H9 (cell line): ENCODE measurements at regions not wholly inside any gene's neighbourhood (a gene's known extent, or its start where the extent isn't known, plus 50 kb on each side); places are given as distances from the start of the nearest gene placed in this dataset.

Experiments used
- DNase-seq: peaks from one replicate; pipeline ENCODE4 v3.0.0-alpha.2; 2017
- H2AFZ ChIP-seq: one replicate; pipeline ENCODE4 v1.6.1; 2013; ENCODE audit warnings: mild to moderate bottlenecking, low read length, control low read depth, moderate library complexity
- H2AK5ac ChIP-seq: 2 replicates; pipeline ENCODE4 v1.6.1; 2013; ENCODE audit warnings: low read length, control low read depth, mixed read lengths; ENCODE audit not compliant: insufficient read length
- H2BK120ac ChIP-seq: one replicate; pipeline ENCODE4 v1.6.1; 2013; ENCODE audit warnings: low read depth, mild to moderate bottlenecking, low read length, control low read depth, inconsistent platforms; ENCODE audit not compliant: poor library complexity, severe bottlenecking
- H2BK12ac ChIP-seq: 2 replicates; pipeline ENCODE4 v1.6.1; 2013; ENCODE audit warnings: low read length, control low read depth, mixed read lengths, low read depth; ENCODE audit not compliant: insufficient read length
- H2BK15ac ChIP-seq: 2 replicates; pipeline ENCODE4 v1.6.1; 2013; ENCODE audit warnings: low read depth, low read length, control low read depth
- H2BK20ac ChIP-seq: one replicate; pipeline ENCODE4 v1.6.1; 2013; ENCODE audit warnings: low read depth, mild to moderate bottlenecking, low read length, control low read depth, inconsistent platforms; ENCODE audit not compliant: poor library complexity, severe bottlenecking
- H2BK5ac ChIP-seq: 2 replicates; pipeline ENCODE4 v1.6.1; 2013; ENCODE audit warnings: low read length, control low read depth, mixed read lengths; ENCODE audit not compliant: insufficient read length
- H3K14ac ChIP-seq: 2 replicates; pipeline ENCODE4 v1.6.1; 2013; ENCODE audit warnings: low read length, control low read depth; ENCODE audit not compliant: insufficient read depth
- H3K18ac ChIP-seq: 2 replicates; pipeline ENCODE4 v1.6.1; 2013; ENCODE audit warnings: low read depth, mild to moderate bottlenecking, mixed read lengths, low read length, control low read depth; ENCODE audit not compliant: insufficient read length
- H3K23ac ChIP-seq: 2 replicates; pipeline ENCODE4 v1.6.1; 2013; ENCODE audit warnings: low read length, control low read depth, mixed read lengths, low read depth; ENCODE audit not compliant: insufficient read length
- H3K23me2 ChIP-seq: 2 replicates; pipeline ENCODE4 v1.6.1; 2013; ENCODE audit warnings: low read depth, mild to moderate bottlenecking, mixed read lengths, low read length, control low read depth; ENCODE audit not compliant: insufficient read length, poor library complexity, severe bottlenecking
- H3K27ac ChIP-seq: 2 replicates; pipeline ENCODE4 v1.5.1; 2013; ENCODE audit warnings: low read length, control low read depth, mixed read lengths, low read depth; ENCODE audit not compliant: insufficient read length
- H3K27me3 ChIP-seq: 2 replicates; pipeline ENCODE4 v1.6.1; 2013; ENCODE audit warnings: low read length, control low read depth, inconsistent platforms; ENCODE audit not compliant: insufficient read depth
- H3K4ac ChIP-seq: 2 replicates; pipeline ENCODE4 v1.6.1; 2013; ENCODE audit warnings: low read depth, mild to moderate bottlenecking, control low read depth, inconsistent platforms, low read length, moderate library complexity
- H3K4me1 ChIP-seq: 2 replicates; pipeline ENCODE4 v1.6.1; 2013; ENCODE audit warnings: low read length, control low read depth, inconsistent platforms; ENCODE audit not compliant: insufficient read depth
- H3K4me2 ChIP-seq: 2 replicates; pipeline ENCODE4 v1.6.1; 2013; ENCODE audit warnings: low read length, control low read depth, mixed read lengths; ENCODE audit not compliant: insufficient read length, insufficient read depth
- H3K56ac ChIP-seq: 2 replicates; pipeline ENCODE4 v1.6.1; 2013; ENCODE audit warnings: low read depth, mild to moderate bottlenecking, mixed read lengths, low read length, control low read depth; ENCODE audit not compliant: insufficient read length
- H3K79me1 ChIP-seq: 2 replicates; pipeline ENCODE4 v1.6.1; 2013; ENCODE audit warnings: low read depth, mild to moderate bottlenecking, moderate library complexity, low read length, control low read depth, inconsistent platforms; ENCODE audit not compliant: insufficient read depth, poor library complexity, severe bottlenecking
- H3K79me2 ChIP-seq: 2 replicates; pipeline ENCODE4 v1.6.1; 2013; ENCODE audit warnings: low read length, control low read depth, inconsistent platforms; ENCODE audit not compliant: insufficient read depth
- H3K9ac ChIP-seq: 2 replicates; pipeline ENCODE4 v1.6.1; 2013; ENCODE audit warnings: low read length, control low read depth, mixed read lengths; ENCODE audit not compliant: insufficient read length; ENCODE audit errors: extremely low read depth
- H3K9me3 ChIP-seq: one replicate; pipeline ENCODE4 v1.6.1; 2013; ENCODE audit warnings: low read depth, low read length, inconsistent platforms; ENCODE audit not compliant: control insufficient read depth
- H3T11ph ChIP-seq: one replicate; pipeline ENCODE4 v1.6.1; 2013; ENCODE audit warnings: mild to moderate bottlenecking, low read length, control low read depth, inconsistent platforms
- H4K20me1 ChIP-seq: one replicate; pipeline ENCODE4 v1.6.1; 2013; ENCODE audit not compliant: control insufficient read depth, insufficient read length, insufficient read depth
- H4K5ac ChIP-seq: 2 replicates; pipeline ENCODE4 v1.6.1; 2013; ENCODE audit warnings: low read depth, mild to moderate bottlenecking, mixed read lengths, low read length, control low read depth; ENCODE audit not compliant: insufficient read length
- H4K8ac ChIP-seq: replicated peaks from 2 replicates; pipeline ENCODE4 v1.6.1; 2013; ENCODE audit warnings: low read length, control low read depth, mixed read lengths, low read depth; ENCODE audit not compliant: insufficient read length
- H4K91ac ChIP-seq: 2 replicates; pipeline ENCODE4 v1.6.1; 2013; ENCODE audit warnings: low read depth, mild to moderate bottlenecking, moderate library complexity, mixed read lengths, low read length, control low read depth; ENCODE audit not compliant: insufficient read length
- H3K27ac Mint-ChIP-seq, 3 experiments: 2 replicates in 2 of 3; 3 replicates in 1 of 3; pipeline ENCODE4 v1.8.0; 2020 to 2021; ENCODE audit warnings: mixed read lengths in 3 of 3, mild to moderate bottlenecking in 1 of 3, moderate library complexity in 1 of 3
- H3K27me3 Mint-ChIP-seq: 2 replicates; pipeline ENCODE4 v1.8.0; 2021; ENCODE audit warnings: low read depth, mild to moderate bottlenecking, moderate library complexity, mixed read lengths
- H3K36me3 Mint-ChIP-seq, 3 experiments: 2 replicates in 2 of 3; 3 replicates in 1 of 3; pipeline ENCODE4 v1.8.0; 2020 to 2021; ENCODE audit warnings: low read depth in 3 of 3, mixed read lengths in 3 of 3; ENCODE audit not compliant: insufficient read depth in 1 of 3
- H3K4me1 Mint-ChIP-seq, 2 experiments: 2 replicates each; pipeline ENCODE4 v1.8.0; 2020; ENCODE audit warnings: mixed read lengths in 2 of 2
- H3K4me3 Mint-ChIP-seq, 2 experiments: 2 replicates in 1 of 2; 3 replicates in 1 of 2; pipeline ENCODE4 v1.8.0; 2020 to 2021; ENCODE audit warnings: mild to moderate bottlenecking in 2 of 2, mixed read lengths in 2 of 2, moderate library complexity in 1 of 2
- H3K9me3 Mint-ChIP-seq, 2 experiments: 2 replicates in 1 of 2; 3 replicates in 1 of 2; pipeline ENCODE4 v1.8.0; 2020; ENCODE audit warnings: mild to moderate bottlenecking in 2 of 2, mixed read lengths in 2 of 2, moderate library complexity in 1 of 2
- CTCF ChIP-seq: fragments of 200-600 bp; sonication (generic); conservative IDR thresholded peaks from 3 replicates; pipeline ENCODE4 v1.8.0; 2021; ENCODE audit warnings: antibody characterized with exemption, mild to moderate bottlenecking
- WGBS: extraction: QIAGEN DNeasy Blood & Tissue Kit; methylation state at CpG from one replicate; pipeline ENCODE4 v1.1.7; 2013; ENCODE audit warnings: missing lambda C conversion rate, low lambda C conversion rate, mixed read lengths; ENCODE audit not compliant: insufficient read length; ENCODE audit errors: extremely low coverage; 5-methylcytosine and 5-hydroxymethylcytosine counted together

GRCh38 chr19:34852669-34853068, 74.0 kb upstream of the ZNF30 start:
- Histone ChIP-seq H2AFZ (no peak overlapping the region), H3K79me2 (no peaks in the 10 kb centered on the region), H2BK12ac (no peak overlapping the region), H2BK20ac (no peak overlapping the region), H4K5ac (no peak overlapping the region), H3T11ph (no peak overlapping the region), H2BK5ac (no peak overlapping the region), H3K14ac (no peak overlapping the region), H3K23ac (no peak overlapping the region), H3K4me1 (no peaks in the 10 kb centered on the region), H3K18ac (no peak overlapping the region), H3K9ac (no peak overlapping the region), H2BK15ac (no peak overlapping the region), H2BK120ac (no peak overlapping the region), H3K27ac (no peak overlapping the region), H3K56ac (no peak overlapping the region), H3K4ac (no peak overlapping the region), H4K91ac (no peak overlapping the region), H3K4me2 (no peak overlapping the region), H3K9me3 (no peaks in the 10 kb centered on the region), H3K27me3 (no peaks in the 10 kb centered on the region), H4K8ac (no peak overlapping the region), H3K23me2 (no peaks in the 10 kb centered on the region), H2AK5ac (no peak overlapping the region), H4K20me1 (no peaks in the 10 kb centered on the region), H3K79me1 (no peaks in the 10 kb centered on the region)
- no CpG with 5 or more reads among the region's 5 CpGs for WGBS
- H3K36me3 Mint-ChIP-seq: peaks cover 0 to 9% (median 4%) of the 10 kb centered on the region in 3 experiments; a peak in 3 of 7 replicates
- H3K27ac Mint-ChIP-seq: no peak overlapping the region
- peaks cover 0 to 9% of the 10 kb centered on the region in 2 experiments; a peak in 2 of 5 replicates for H3K9me3 Mint-ChIP-seq
- H3K4me3 Mint-ChIP-seq: no peak overlapping the region
- no peak for TF ChIP-seq CTCF
- no peak for DNase-seq
- H3K27me3 Mint-ChIP-seq: peaks cover 2% of the 10 kb centered on the region; the same call in 1 of the 2 replicates
- H3K4me1 Mint-ChIP-seq: peaks cover 4% of the 10 kb centered on the region in 2 experiments
